IMR-90 (cell line): ENCODE measurements at regions not wholly inside any gene's neighbourhood (a gene's known extent, or its start where the extent isn't known, plus 50 kb on each side); places are given as distances from the start of the nearest gene placed in this dataset.
A peak's percentile ranks its signal among the peaks of the same experiment; 100 is the strongest.

Experiments used
- ATAC-seq: fragments of 200-7000 bp; cut with Tn5 transposase; 2 replicates; pipeline ENCODE4 v1.9.1; 2020; ENCODE audit warnings: low read depth, mild to moderate bottlenecking, moderate library complexity
- BruUV-seq: library from RNA; stranded (reverse); fragments of 400-500 nt; replicated peaks from 2 replicates; lab custom pipeline; 2021; lab: Mats Ljungman, UMichigan
- CTCF ChIA-PET: fragments of 300-600 bp; formaldehyde crosslinking; extraction: SDS; loops from one replicate; lab custom pipeline; 2021; ENCODE audit warnings: antibody characterized with exemption; lab: Yijun Ruan, JAX
- POLR2A ChIA-PET: fragments of 300-600 bp; sonication (Branson Sonifier 250); formaldehyde crosslinking; loops from one replicate; lab custom pipeline; 2022; ENCODE audit warnings: antibody characterized with exemption; ENCODE audit not compliant: unreplicated experiment; lab: Charles Lee
- DNase-seq: peaks from one replicate; pipeline ENCODE4 v3.0.0; 2013
- H2AFZ ChIP-seq: replicated peaks from 2 replicates; pipeline ENCODE3; 2013; ENCODE audit warnings: low read length, mild to moderate bottlenecking; ENCODE audit not compliant: poor library complexity
- H2AK5ac ChIP-seq: 2 replicates; pipeline ENCODE4 v1.6.1; 2013; ENCODE audit warnings: low read depth, low read length, inconsistent platforms
- H2AK9ac ChIP-seq: replicated peaks from 2 replicates; pipeline ENCODE3; 2013; ENCODE audit warnings: mild to moderate bottlenecking, low read depth, low read length, moderate library complexity; ENCODE audit not compliant: poor library complexity
- H2BK120ac ChIP-seq: 2 replicates; pipeline ENCODE4 v1.6.1; 2013; ENCODE audit warnings: low read depth, low read length, inconsistent platforms
- H2BK15ac ChIP-seq: 3 replicates; pipeline ENCODE4 v1.6.1; 2013; ENCODE audit warnings: low read depth, low read length, inconsistent platforms
- H2BK20ac ChIP-seq: 2 replicates; pipeline ENCODE4 v1.6.1; 2013; ENCODE audit warnings: low read depth, mild to moderate bottlenecking, inconsistent platforms, low read length, moderate library complexity
- H2BK5ac ChIP-seq: 2 replicates; pipeline ENCODE4 v1.6.1; 2013; ENCODE audit warnings: mild to moderate bottlenecking, low read depth, low read length, inconsistent platforms; ENCODE audit not compliant: poor library complexity, severe bottlenecking
- H3K14ac ChIP-seq: replicated peaks from 2 replicates; pipeline ENCODE4 v1.6.1; 2013; ENCODE audit warnings: low read depth, low read length, inconsistent platforms
- H3K18ac ChIP-seq: 2 replicates; pipeline ENCODE4 v1.6.1; 2013; ENCODE audit warnings: low read depth, low read length, control low read depth
- H3K23ac ChIP-seq: 2 replicates; pipeline ENCODE4 v1.6.1; 2013; ENCODE audit warnings: low read depth, low read length, inconsistent platforms
- H3K27ac ChIP-seq: 2 replicates; pipeline ENCODE4 v1.5.1; 2013; ENCODE audit warnings: mild to moderate bottlenecking, control low read depth, low read length; ENCODE audit not compliant: insufficient read depth
- H3K27me3 ChIP-seq: 2 replicates; pipeline ENCODE4 v1.6.1; 2013; ENCODE audit warnings: low read length; ENCODE audit not compliant: control insufficient read depth, insufficient read depth
- H3K36me3 ChIP-seq: 2 replicates; pipeline ENCODE4 v1.6.1; 2013; ENCODE audit warnings: low read length, mixed read lengths; ENCODE audit not compliant: control insufficient read depth, insufficient read depth
- H3K4ac ChIP-seq: 2 replicates; pipeline ENCODE4 v1.6.1; 2013; ENCODE audit warnings: low read depth, low read length, inconsistent platforms
- H3K4me1 ChIP-seq: 2 replicates; pipeline ENCODE4 v1.6.1; 2013; ENCODE audit warnings: low read length, mixed read lengths; ENCODE audit not compliant: control insufficient read depth, insufficient read depth
- H3K4me2 ChIP-seq: 2 replicates; pipeline ENCODE4 v1.6.1; 2013; ENCODE audit warnings: low read depth, mild to moderate bottlenecking, control low read depth, low read length, moderate library complexity
- H3K4me3 ChIP-seq: 2 replicates; pipeline ENCODE4 v1.5.1; 2013; ENCODE audit warnings: low read depth, mild to moderate bottlenecking, control low read depth, low read length, moderate library complexity; ENCODE audit not compliant: insufficient read depth
- H3K56ac ChIP-seq: 2 replicates; pipeline ENCODE4 v1.6.1; 2013; ENCODE audit warnings: low read length, inconsistent platforms; ENCODE audit not compliant: insufficient read depth; ENCODE audit errors: extremely low read depth
- H3K79me1 ChIP-seq, 2 experiments: 2 replicates each; pipeline ENCODE4 v1.6.1; 2013; ENCODE audit warnings: low read length in 2 of 2, inconsistent platforms in 1 of 2, low read depth in 1 of 2
- H3K9ac ChIP-seq: 2 replicates; pipeline ENCODE4 v1.6.1; 2013; ENCODE audit warnings: low read depth, low read length, control low read depth
- H3K9me1 ChIP-seq: 2 replicates; pipeline ENCODE4 v1.6.1; 2013; ENCODE audit warnings: low read length, inconsistent platforms; ENCODE audit not compliant: insufficient read depth
- H3K9me3 ChIP-seq: 2 replicates; pipeline ENCODE4 v1.6.1; 2013; ENCODE audit warnings: low read length; ENCODE audit not compliant: control insufficient read depth, insufficient read depth
- H4K20me1 ChIP-seq: 2 replicates; pipeline ENCODE4 v1.6.1; 2013; ENCODE audit warnings: low read length, inconsistent platforms; ENCODE audit not compliant: insufficient read depth
- H4K5ac ChIP-seq: 2 replicates; pipeline ENCODE4 v1.6.1; 2013; ENCODE audit warnings: mild to moderate bottlenecking, low read depth, low read length, control low read depth
- H4K8ac ChIP-seq, 2 experiments: 2 replicates each; pipeline ENCODE4 v1.6.1; 2013; ENCODE audit warnings: low read depth in 2 of 2, low read length in 2 of 2, control low read depth in 1 of 2, inconsistent platforms in 1 of 2
- H4K91ac ChIP-seq: 2 replicates; pipeline ENCODE4 v1.6.1; 2013; ENCODE audit warnings: low read depth, low read length, inconsistent platforms; ENCODE audit not compliant: insufficient read depth
- BHLHE40 ChIP-seq: fragments of 150-350 bp; IDR thresholded peaks from 2 replicates; pipeline ENCODE4 v1.6.1; 2016; ENCODE audit warnings: mild to moderate bottlenecking, low read depth, low read length
- CEBPB ChIP-seq: IDR thresholded peaks from 2 replicates; pipeline ENCODE4 v1.6.1; 2012; ENCODE audit warnings: low read depth, low read length, improper control_type of control experiment
- CHD1 ChIP-seq: IDR thresholded peaks from 2 replicates; pipeline ENCODE4 v1.6.1; 2012; ENCODE audit warnings: low read depth, low read length, improper control_type of control experiment
- ELK1 ChIP-seq: fragments of 150-350 bp; IDR thresholded peaks from 2 replicates; pipeline ENCODE4 v1.6.1; 2016; ENCODE audit warnings: low read depth, mild to moderate bottlenecking, low read length, moderate library complexity, borderline replicate concordance
- FOS ChIP-seq: fragments of 150-350 bp; IDR thresholded peaks from 2 replicates; pipeline ENCODE4 v1.6.1; 2016; ENCODE audit warnings: low read depth, low read length
- MAFK ChIP-seq: IDR thresholded peaks from 2 replicates; pipeline ENCODE4 v1.6.1; 2012; ENCODE audit warnings: low read depth, low read length, improper control_type of control experiment
- MAZ ChIP-seq: IDR thresholded peaks from 2 replicates; pipeline ENCODE4 v1.6.1; 2012; ENCODE audit warnings: low read depth, mild to moderate bottlenecking, low read length, improper control_type of control experiment, moderate library complexity, borderline replicate concordance
- MXI1 ChIP-seq: IDR thresholded peaks from 2 replicates; pipeline ENCODE4 v1.6.1; 2012; ENCODE audit warnings: low read depth, mild to moderate bottlenecking, low read length, moderate library complexity, borderline replicate concordance
- NFE2L2 ChIP-seq: fragments of 150-350 bp; IDR thresholded peaks from 2 replicates; pipeline ENCODE4 v1.6.1; 2016; ENCODE audit warnings: low read depth, mild to moderate bottlenecking, low read length
- POLR2A ChIP-seq: IDR thresholded peaks from 2 replicates; pipeline ENCODE4 v1.6.1; 2012; ENCODE audit warnings: mild to moderate bottlenecking, low read depth, low read length
- RAD21 ChIP-seq: IDR thresholded peaks from 2 replicates; pipeline ENCODE4 v1.6.1; 2012; ENCODE audit warnings: low read length, improper control_type of control experiment
- RCOR1 ChIP-seq: IDR thresholded peaks from 2 replicates; pipeline ENCODE4 v1.6.1; 2012; ENCODE audit warnings: mild to moderate bottlenecking, low read length, improper control_type of control experiment; ENCODE audit not compliant: insufficient replicate concordance
- RFX5 ChIP-seq: IDR thresholded peaks from 2 replicates; pipeline ENCODE4 v1.8.0; 2012; ENCODE audit warnings: low read depth, mild to moderate bottlenecking, low read length, moderate library complexity
- SMC3 ChIP-seq: fragments of 150-350 bp; IDR thresholded peaks from 2 replicates; pipeline ENCODE4 v1.6.1; 2016; ENCODE audit warnings: low read depth, mild to moderate bottlenecking, antibody characterized with exemption, low read length, moderate library complexity
- dilution Hi-C: fragments of 300-500 bp; cut with HindIII; formaldehyde crosslinking; loops from one replicate; pipeline ENCODE4 v1.14.3; 2018; ENCODE audit warnings: low sequenced_read_pairs; ENCODE audit not compliant: unreplicated experiment
- in situ Hi-C: fragments of 300-500 bp; cut with MboI; formaldehyde crosslinking; loops from 3 replicates; pipeline ENCODE4 v1.14.3; 2019; ENCODE audit warnings: low sequenced_read_pairs, inconsistent platforms, mixed read lengths
- intact Hi-C: fragments of 100-400 bp; cut with micrococcal nuclease; formaldehyde crosslinking; loops from 2 replicates; pipeline ENCODE4 v1.10.0; 2022
- TF ChIP-seq, protein P1 (sequence below): fragments of 150-350 bp; IDR thresholded peaks from 2 replicates; pipeline ENCODE4 v1.6.1; 2017; ENCODE audit warnings: mild to moderate bottlenecking, antibody characterized with exemption, low read length, low read depth
- TF ChIP-seq, protein P2 (sequence below): conservative IDR thresholded peaks from 2 replicates; pipeline ENCODE4 v1.5.1; 2012; ENCODE audit warnings: mild to moderate bottlenecking, low read depth, low read length, improper control_type of control experiment

DNA sequence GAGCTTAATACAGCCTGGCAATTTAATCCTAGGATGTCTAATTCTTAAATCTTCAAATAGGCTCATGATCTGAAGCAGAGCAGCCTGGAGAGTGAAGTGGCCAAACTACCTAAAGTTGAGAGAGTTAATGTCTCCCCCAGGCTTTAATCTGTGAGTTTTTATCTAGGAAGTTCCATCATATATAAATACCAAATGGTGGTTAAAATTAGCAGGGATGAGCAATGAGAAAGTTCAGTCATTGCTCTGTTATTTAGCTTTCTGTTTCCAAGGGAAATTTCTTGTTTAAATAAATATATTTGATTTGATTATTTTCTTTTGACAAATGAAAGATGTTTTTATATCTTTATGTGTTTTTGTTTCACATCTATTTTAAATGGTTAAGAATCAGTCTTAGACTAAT lies 274.4 kb upstream of the UMPS start:
- ATAC-seq (peak; percentile 24; the same call in 1 of the 2 replicates), DNase-seq (peak; percentile 49)
- TF ChIP-seq RCOR1 (no peak), NFE2L2 (no peak), MXI1 (no peak), CEBPB (no peak), MAZ (no peak), ELK1 (no peak), SMC3 (no peak), RFX5 (no peak), FOS (no peak), POLR2A (no peak), CHD1 (no peak), RAD21 (no peak), MAFK (no peak), BHLHE40 (no peak)
- TF ChIP-seq, protein P1, sequence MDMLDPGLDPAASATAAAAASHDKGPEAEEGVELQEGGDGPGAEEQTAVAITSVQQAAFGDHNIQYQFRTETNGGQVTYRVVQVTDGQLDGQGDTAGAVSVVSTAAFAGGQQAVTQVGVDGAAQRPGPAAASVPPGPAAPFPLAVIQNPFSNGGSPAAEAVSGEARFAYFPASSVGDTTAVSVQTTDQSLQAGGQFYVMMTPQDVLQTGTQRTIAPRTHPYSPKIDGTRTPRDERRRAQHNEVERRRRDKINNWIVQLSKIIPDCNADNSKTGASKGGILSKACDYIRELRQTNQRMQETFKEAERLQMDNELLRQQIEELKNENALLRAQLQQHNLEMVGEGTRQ: no peak
- TF ChIP-seq, protein P2, sequence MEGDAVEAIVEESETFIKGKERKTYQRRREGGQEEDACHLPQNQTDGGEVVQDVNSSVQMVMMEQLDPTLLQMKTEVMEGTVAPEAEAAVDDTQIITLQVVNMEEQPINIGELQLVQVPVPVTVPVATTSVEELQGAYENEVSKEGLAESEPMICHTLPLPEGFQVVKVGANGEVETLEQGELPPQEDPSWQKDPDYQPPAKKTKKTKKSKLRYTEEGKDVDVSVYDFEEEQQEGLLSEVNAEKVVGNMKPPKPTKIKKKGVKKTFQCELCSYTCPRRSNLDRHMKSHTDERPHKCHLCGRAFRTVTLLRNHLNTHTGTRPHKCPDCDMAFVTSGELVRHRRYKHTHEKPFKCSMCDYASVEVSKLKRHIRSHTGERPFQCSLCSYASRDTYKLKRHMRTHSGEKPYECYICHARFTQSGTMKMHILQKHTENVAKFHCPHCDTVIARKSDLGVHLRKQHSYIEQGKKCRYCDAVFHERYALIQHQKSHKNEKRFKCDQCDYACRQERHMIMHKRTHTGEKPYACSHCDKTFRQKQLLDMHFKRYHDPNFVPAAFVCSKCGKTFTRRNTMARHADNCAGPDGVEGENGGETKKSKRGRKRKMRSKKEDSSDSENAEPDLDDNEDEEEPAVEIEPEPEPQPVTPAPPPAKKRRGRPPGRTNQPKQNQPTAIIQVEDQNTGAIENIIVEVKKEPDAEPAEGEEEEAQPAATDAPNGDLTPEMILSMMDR: no peak
- Histone ChIP-seq H2AFZ (no peak overlapping the region), H3K27ac (no peak overlapping the region), H4K8ac (no peak overlapping the region), H3K36me3 (peaks cover 4% of the 10 kb centered on the region; the same call in 1 of the 2 replicates), H3K79me1 (no peaks in the 10 kb centered on the region), H4K20me1 (no peaks in the 10 kb centered on the region), H3K56ac (no peak overlapping the region), H2BK5ac (no peak overlapping the region), H2AK9ac (no peak overlapping the region), H4K91ac (no peak overlapping the region), H3K4me1 (no peaks in the 10 kb centered on the region), H2BK120ac (no peak overlapping the region), H3K9me3 (no peaks in the 10 kb centered on the region), H3K4me3 (no peak overlapping the region), H3K18ac (no peak overlapping the region), H2BK20ac (no peak overlapping the region), H2BK15ac (no peak overlapping the region), H3K4ac (no peak overlapping the region), H3K9me1 (no peaks in the 10 kb centered on the region), H3K9ac (no peak overlapping the region), H4K5ac (no peak overlapping the region), H3K27me3 (peaks cover 1% of the 10 kb centered on the region; the same call in 1 of the 2 replicates), H3K23ac (no peak overlapping the region), H3K4me2 (no peak overlapping the region), H2AK5ac (no peak overlapping the region), H3K14ac (no peak overlapping the region)
- ChIA-PET CTCF (interaction anchor here (1.9 kb wide), 1 partner anchor 105 kb away, joined by 4 read pairs; no protein-coding TSS in a partner anchor), POLR2A (no interaction called here)
- dilution Hi-C loops: no loop called here
- in situ Hi-C loops: no loop called here
- intact Hi-C loops: no loop called here
- no TSS peak for BruUV-seq
